AG09309 (cell line): ENCODE measurements at regions not wholly inside any gene's neighbourhood (a gene's known extent, or its start where the extent isn't known, plus 50 kb on each side); places are given as distances from the start of the nearest gene placed in this dataset.

Source experiments
- DNase-seq: peaks from one replicate; pipeline ENCODE4 v3.0.0-alpha.2; 2010; ENCODE audit warnings: low read depth
- H3K4me3 ChIP-seq: 2 replicates; pipeline ENCODE4 v1.5.1; 2011; ENCODE audit warnings: mild to moderate bottlenecking, low read depth, low read length, moderate library complexity; ENCODE audit not compliant: control insufficient read depth
- CTCF ChIP-seq: IDR thresholded peaks from 2 replicates; pipeline ENCODE4 v1.5.1; 2011; ENCODE audit warnings: mild to moderate bottlenecking, low read depth, low read length, inconsistent platforms; ENCODE audit not compliant: insufficient read depth, control insufficient read depth; ENCODE audit errors: missing control alignments

- no peak for DNase-seq
- no peak overlapping the region for H3K4me3 ChIP-seq
- TF ChIP-seq CTCF: no peak
These were observed 74.1 kb upstream of the ARHGAP20 start for GRCh38 chr11:110786226-110786902.

- TF ChIP-seq CTCF: no peak
- no peak for DNase-seq
- no peak overlapping the region for H3K4me3 ChIP-seq
These were observed 73.2 kb upstream of the ARHGAP20 start for GRCh38 chr11:110785398-110785797.

- no peak for DNase-seq
- no peak for TF ChIP-seq CTCF
- H3K4me3 ChIP-seq: no peak overlapping the region
These were observed 70.4 kb upstream of the ARHGAP20 start for GRCh38 chr11:110782616-110783015.

- no peak for DNase-seq
- H3K4me3 ChIP-seq: no peak overlapping the region
- no peak for TF ChIP-seq CTCF
These were observed 66.9 kb upstream of the ARHGAP20 start for GRCh38 chr11:110779108-110779507.

GRCh38 chr11:110778343-110778742, 66.1 kb upstream of the ARHGAP20 start:
- no peak for TF ChIP-seq CTCF
- DNase-seq: no peak

GRCh38 chr11:110777775-110778174, 65.5 kb upstream of the ARHGAP20 start:
- DNase-seq: no peak
- TF ChIP-seq CTCF: no peak

More at GRCh38 chr11:110778343-110778742, 66.1 kb upstream of the ARHGAP20 start:
- H3K4me3 ChIP-seq: no peak overlapping the region

GRCh38 chr11:110776081-110776480, 63.8 kb upstream of the ARHGAP20 start:
- no peak for TF ChIP-seq CTCF
- no peak for DNase-seq
- no peak overlapping the region for H3K4me3 ChIP-seq

More at GRCh38 chr11:110777775-110778174, 65.5 kb upstream of the ARHGAP20 start:
- H3K4me3 ChIP-seq: no peak overlapping the region
